K562 (cell line): ENCODE measurements at regions not wholly inside any gene's neighbourhood (a gene's known extent, or its start where the extent isn't known, plus 50 kb on each side); places are given as distances from the start of the nearest gene placed in this dataset.

Source experiments
- CBX8 ChIP-seq: fragments of 200-600 bp; sonication (generic); IDR thresholded peaks from 2 replicates; pipeline ENCODE4 v1.6.1; 2012; ENCODE audit warnings: borderline replicate concordance, mixed run types, low read depth, mild to moderate bottlenecking, moderate library complexity, mixed read lengths, low read length, control low read depth, inconsistent platforms; ENCODE audit not compliant: poor library complexity, severe bottlenecking; ENCODE audit errors: extremely low read depth
- LARP7 ChIP-seq: fragments of 450-650 bp; IDR thresholded peaks from 2 replicates; pipeline ENCODE4 v1.6.1; 2016
- LEF1 ChIP-seq: fragments of 450-650 bp; IDR thresholded peaks from 2 replicates; pipeline ENCODE4 v1.6.1; 2016; ENCODE audit warnings: mild to moderate bottlenecking
- NEUROD1 ChIP-seq: fragments of 150-350 bp; IDR thresholded peaks from 2 replicates; pipeline ENCODE4 v1.6.1; 2014; ENCODE audit warnings: borderline replicate concordance, low read length, low read depth; ENCODE audit not compliant: partially characterized antibody
- NONO ChIP-seq, 2 experiments: fragments of 200-400 bp in 1 of 2; fragments of 450-650 bp in 1 of 2; formaldehyde crosslinking in 1 of 2; IDR thresholded peaks; 2 replicates each; pipeline ENCODE4 v1.6.1; 2017; ENCODE audit warnings: low read depth in 2 of 2, mild to moderate bottlenecking in 2 of 2, moderate library complexity in 2 of 2, low read length in 1 of 2
- TEAD2 ChIP-seq: fragments of 450-650 bp; IDR thresholded peaks from 2 replicates; pipeline ENCODE4 v1.6.1; 2016; ENCODE audit warnings: missing genetic modification characterization, control low read depth, missing compliant biosample characterization
- TRIM24 ChIP-seq, 2 experiments: fragments of 450-650 bp; IDR thresholded peaks; 2 replicates each; pipeline ENCODE4 v1.6.1; 2016
- VEZF1 ChIP-seq: fragments of 200-800 bp; sonication (Bioruptor generic); IDR thresholded peaks from 2 replicates; pipeline ENCODE4 v1.6.1; 2017; ENCODE audit warnings: missing genetic modification characterization, missing compliant biosample characterization
- ZEB2 ChIP-seq: fragments of 450-650 bp; IDR thresholded peaks from 2 replicates; pipeline ENCODE4 v1.6.1; 2016
- ZNF224 ChIP-seq: sonication (generic); formaldehyde crosslinking; IDR thresholded peaks from 2 replicates; pipeline ENCODE4 v1.8.0; 2022; ENCODE audit warnings: mild to moderate bottlenecking, missing genetic modification reagents
- TF ChIP-seq, protein P1 (sequence below): sonication (generic); IDR thresholded peaks from 2 replicates; pipeline ENCODE4 v1.6.1; 2016
- TF ChIP-seq, protein P2 (sequence below): IDR thresholded peaks from 2 replicates; pipeline ENCODE4 v1.6.1; 2011; ENCODE audit not compliant: insufficient read length; ENCODE audit errors: extremely low read depth

GRCh38 chr5:106525438-106525837, 1145.3 kb downstream of the EFNA5 start (continued):
- TF ChIP-seq, protein P1, sequence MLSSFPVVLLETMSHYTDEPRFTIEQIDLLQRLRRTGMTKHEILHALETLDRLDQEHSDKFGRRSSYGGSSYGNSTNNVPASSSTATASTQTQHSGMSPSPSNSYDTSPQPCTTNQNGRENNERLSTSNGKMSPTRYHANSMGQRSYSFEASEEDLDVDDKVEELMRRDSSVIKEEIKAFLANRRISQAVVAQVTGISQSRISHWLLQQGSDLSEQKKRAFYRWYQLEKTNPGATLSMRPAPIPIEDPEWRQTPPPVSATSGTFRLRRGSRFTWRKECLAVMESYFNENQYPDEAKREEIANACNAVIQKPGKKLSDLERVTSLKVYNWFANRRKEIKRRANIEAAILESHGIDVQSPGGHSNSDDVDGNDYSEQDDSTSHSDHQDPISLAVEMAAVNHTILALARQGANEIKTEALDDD = no peak
- no peak for TF ChIP-seq ZNF224
- TF ChIP-seq TRIM24 (IDR thresholded peaks at IDR 0.05) = no peak
- no peak for TF ChIP-seq NEUROD1
- TF ChIP-seq CBX8 = no peak
- TF ChIP-seq LEF1 = no peak
- TF ChIP-seq, protein P2, sequence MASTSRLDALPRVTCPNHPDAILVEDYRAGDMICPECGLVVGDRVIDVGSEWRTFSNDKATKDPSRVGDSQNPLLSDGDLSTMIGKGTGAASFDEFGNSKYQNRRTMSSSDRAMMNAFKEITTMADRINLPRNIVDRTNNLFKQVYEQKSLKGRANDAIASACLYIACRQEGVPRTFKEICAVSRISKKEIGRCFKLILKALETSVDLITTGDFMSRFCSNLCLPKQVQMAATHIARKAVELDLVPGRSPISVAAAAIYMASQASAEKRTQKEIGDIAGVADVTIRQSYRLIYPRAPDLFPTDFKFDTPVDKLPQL = no peak
- no peak for TF ChIP-seq ZEB2
- TF ChIP-seq LARP7 = no peak
- TF ChIP-seq TEAD2 = no peak
- TF ChIP-seq NONO (IDR thresholded peaks at IDR 0.05; ENCODE audit: low read depth in 2 of 2, low read length in 1 of 2) = no peak
- TF ChIP-seq VEZF1 (CRISPR knock-in tag) = no peak
